ENCODE measurements at regions not wholly inside any gene's neighbourhood (a gene's known extent, or its start where the extent isn't known, plus 50 kb on each side); places are given as distances from the start of the nearest gene placed in this dataset.

DNA sequence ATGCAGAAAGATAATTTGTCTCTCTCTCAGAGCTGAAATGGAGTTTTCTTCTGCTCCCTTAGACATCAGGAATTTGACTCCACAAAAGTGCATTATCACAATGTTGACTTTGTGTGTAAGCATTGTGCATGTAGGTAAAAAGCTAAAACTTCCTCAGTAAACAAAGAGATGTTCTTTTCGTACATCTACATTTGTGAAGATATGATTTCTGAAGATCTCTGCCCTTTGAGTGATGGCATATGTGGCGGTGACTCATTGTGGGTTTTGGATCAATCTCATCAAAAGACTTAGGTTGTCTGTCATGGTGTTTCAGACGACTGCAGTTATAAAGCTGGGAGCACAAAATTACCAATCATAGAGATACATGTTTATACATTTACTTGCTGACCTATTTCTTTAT, 411.4 kb upstream of the LMO3 start:
- TF ChIP-seq, protein P1, sequence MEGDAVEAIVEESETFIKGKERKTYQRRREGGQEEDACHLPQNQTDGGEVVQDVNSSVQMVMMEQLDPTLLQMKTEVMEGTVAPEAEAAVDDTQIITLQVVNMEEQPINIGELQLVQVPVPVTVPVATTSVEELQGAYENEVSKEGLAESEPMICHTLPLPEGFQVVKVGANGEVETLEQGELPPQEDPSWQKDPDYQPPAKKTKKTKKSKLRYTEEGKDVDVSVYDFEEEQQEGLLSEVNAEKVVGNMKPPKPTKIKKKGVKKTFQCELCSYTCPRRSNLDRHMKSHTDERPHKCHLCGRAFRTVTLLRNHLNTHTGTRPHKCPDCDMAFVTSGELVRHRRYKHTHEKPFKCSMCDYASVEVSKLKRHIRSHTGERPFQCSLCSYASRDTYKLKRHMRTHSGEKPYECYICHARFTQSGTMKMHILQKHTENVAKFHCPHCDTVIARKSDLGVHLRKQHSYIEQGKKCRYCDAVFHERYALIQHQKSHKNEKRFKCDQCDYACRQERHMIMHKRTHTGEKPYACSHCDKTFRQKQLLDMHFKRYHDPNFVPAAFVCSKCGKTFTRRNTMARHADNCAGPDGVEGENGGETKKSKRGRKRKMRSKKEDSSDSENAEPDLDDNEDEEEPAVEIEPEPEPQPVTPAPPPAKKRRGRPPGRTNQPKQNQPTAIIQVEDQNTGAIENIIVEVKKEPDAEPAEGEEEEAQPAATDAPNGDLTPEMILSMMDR (IDR thresholded peaks at IDR 0.05), result no peak
- TF ChIP-seq POLR2AphosphoS5 (IDR thresholded peaks at IDR 0.05) (no peak), EP300 (IDR thresholded peaks at IDR 0.05) (no peak), POLR2A (IDR thresholded peaks at IDR 0.05; ENCODE audit: low read depth) (no peak)
